Epithelial cell of esophagus (primary cell): ENCODE measurements at regions not wholly inside any gene's neighbourhood (a gene's known extent, or its start where the extent isn't known, plus 50 kb on each side); places are given as distances from the start of the nearest gene placed in this dataset.

Experiments used
- DNase-seq: peaks from one replicate; pipeline ENCODE4 v3.0.0; 2010; ENCODE audit warnings: low read depth
- H3K4me3 ChIP-seq: 2 replicates; pipeline ENCODE4 v1.5.1; 2011; ENCODE audit warnings: mild to moderate bottlenecking, low read length, control low read depth
- CTCF ChIP-seq: IDR thresholded peaks from 2 replicates; pipeline ENCODE4 v1.5.1; 2011; ENCODE audit warnings: low read depth, mild to moderate bottlenecking, low read length, control low read depth, inconsistent platforms; ENCODE audit not compliant: insufficient read depth; ENCODE audit errors: missing control alignments

DNA sequence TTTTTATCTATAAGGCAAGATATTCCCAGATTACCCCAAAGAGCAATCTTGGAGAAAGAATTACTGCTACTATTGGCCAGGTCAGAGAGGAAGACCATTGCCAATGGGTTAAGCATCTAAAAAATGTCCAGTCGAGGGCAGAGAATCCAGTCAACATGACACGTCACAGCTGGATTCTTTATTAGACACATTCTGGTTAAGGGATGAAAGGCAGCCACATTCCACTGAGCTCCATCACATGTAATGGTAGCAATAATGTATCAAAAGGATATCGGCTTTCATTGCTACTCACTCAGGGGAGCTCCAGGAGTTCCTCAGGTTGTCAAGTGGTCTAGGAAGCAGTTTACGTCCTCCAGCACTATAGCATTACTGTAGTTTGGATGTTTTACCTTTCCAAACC is 421.1 kb downstream of the PLOD2 start:
- no peak for DNase-seq
- H3K4me3 ChIP-seq, result no peak overlapping the region
- TF ChIP-seq CTCF, result no peak

GRCh38 chr3:145750657-145751056 is 410.3 kb downstream of the PLOD2 start:
- no peak overlapping the region for H3K4me3 ChIP-seq
- TF ChIP-seq CTCF, result no peak
- no peak for DNase-seq

GRCh38 chr3:145752576-145752975 is 408.4 kb downstream of the PLOD2 start:
- DNase-seq, result no peak
- no peak for TF ChIP-seq CTCF
- no peak overlapping the region for H3K4me3 ChIP-seq

DNA sequence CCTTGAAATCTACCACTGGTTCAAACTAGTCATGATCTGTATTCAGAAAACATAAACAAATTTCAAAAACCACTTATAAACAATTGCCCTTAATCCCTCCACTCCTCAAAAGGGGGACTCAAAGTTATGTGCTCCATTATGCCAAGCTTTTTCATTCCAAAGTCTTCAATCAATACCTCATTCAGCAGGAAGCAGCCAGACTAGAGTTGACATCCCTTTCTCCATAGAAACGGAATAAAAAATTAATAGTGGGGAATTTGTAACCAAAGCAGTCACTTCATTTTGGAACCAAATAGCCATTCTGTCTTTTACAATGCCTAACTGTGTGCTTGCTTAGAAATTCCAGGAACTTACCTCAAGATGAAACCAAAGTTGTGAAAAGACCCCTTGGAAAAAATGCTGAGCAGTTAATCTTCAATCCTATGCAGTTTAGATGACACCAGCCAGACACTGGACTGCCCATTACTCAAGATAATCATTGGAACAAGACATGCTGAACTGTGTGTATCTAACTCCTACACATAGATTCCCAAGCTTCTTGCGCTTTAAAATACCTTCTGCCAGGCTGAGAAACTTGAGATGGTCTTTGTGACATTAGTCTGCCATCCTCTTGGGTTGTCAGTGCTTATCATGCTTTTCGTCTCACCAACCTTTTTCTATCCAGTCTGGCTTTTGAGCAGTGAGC is 406.2 kb downstream of the PLOD2 start:
- no peak for DNase-seq
- no peak overlapping the region for H3K4me3 ChIP-seq
- TF ChIP-seq CTCF, result no peak

- no peak for TF ChIP-seq CTCF
- no peak overlapping the region for H3K4me3 ChIP-seq
- DNase-seq, result no peak
These were observed 400.9 kb downstream of the PLOD2 start for GRCh38 chr3:145760036-145760435.

GRCh38 chr3:145767909-145768308 is 393.1 kb downstream of the PLOD2 start:
- H3K4me3 ChIP-seq, result no peak overlapping the region
- DNase-seq, result peak; percentile 6
- TF ChIP-seq CTCF, result peak; percentile 17

DNA sequence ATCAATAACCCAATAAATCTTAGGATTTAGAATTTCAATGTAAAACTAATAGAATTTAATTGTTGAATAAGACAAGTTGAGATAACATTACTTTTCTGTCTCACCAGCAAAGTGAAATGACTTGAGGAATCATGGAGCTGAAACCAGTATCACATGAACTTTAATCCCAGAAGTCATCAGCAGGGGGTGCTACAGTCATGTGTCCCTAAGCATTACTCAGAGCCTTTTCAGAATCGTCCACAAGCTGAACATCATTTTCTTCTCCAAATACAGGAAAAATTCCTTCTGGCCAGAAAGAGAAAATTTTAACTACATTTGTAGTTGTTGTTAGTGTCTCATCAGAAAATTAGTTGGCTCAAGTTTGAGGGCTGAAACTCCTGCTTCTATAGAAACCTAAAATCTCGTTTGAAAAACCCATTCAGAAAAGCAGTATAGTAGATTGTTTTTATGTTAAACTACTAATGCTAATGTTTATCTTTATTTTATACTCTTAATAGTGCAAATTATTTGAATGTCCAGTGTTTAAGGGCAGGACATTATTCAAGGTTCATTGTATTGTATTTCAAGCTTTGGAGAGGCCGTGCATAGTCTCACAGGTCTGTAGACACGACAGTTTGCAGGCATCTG is 384.1 kb downstream of the PLOD2 start:
- DNase-seq, result peak; percentile 72
- H3K4me3 ChIP-seq, result no peak overlapping the region
- TF ChIP-seq CTCF, result peak; percentile 70
